Muscle of back (tissue), 3 donors: ENCODE measurements at regions not wholly inside any gene's neighbourhood (a gene's known extent, or its start where the extent isn't known, plus 50 kb on each side); places are given as distances from the start of the nearest gene placed in this dataset.
A peak's percentile ranks its signal among the peaks of the same experiment; 100 is the strongest.
"Not testable (repeated sequence)": the region's sequence is repeated elsewhere in the genome, so short reads cannot be mapped to it uniquely, and the experiment has no call there.

Experiments
- DNase-seq, 3 donors: peaks; one replicate each; pipeline versions ENCODE4 v3.0.0 to v3.0.0-alpha.2; 2013

- DNase-seq, result not testable (repeated sequence)
Observed at GRCh38 chr2:51779723-51780122, 747.8 kb upstream of the NRXN1 start.

- peak; percentile 38 to 74 (median 58) for DNase-seq
Observed at GRCh38 chr2:51778806-51779205, 746.9 kb upstream of the NRXN1 start.

GRCh38 chr2:51774606-51775005 lies 742.7 kb upstream of the NRXN1 start:
- not testable (repeated sequence) for DNase-seq

GRCh38 chr2:51760441-51760840 lies 728.5 kb upstream of the NRXN1 start:
- DNase-seq, result no peak

GRCh38 chr2:51758081-51758480 lies 726.1 kb upstream of the NRXN1 start:
- no peak for DNase-seq

- no peak for DNase-seq
Observed at GRCh38 chr2:51734115-51734514, 702.2 kb upstream of the NRXN1 start.

GRCh38 chr2:51723691-51724090 lies 691.8 kb upstream of the NRXN1 start:
- DNase-seq, result no peak

- peak in 1 of 3 donors; percentile 20 for DNase-seq
Observed at GRCh38 chr2:51722311-51722710, 690.4 kb upstream of the NRXN1 start.

GRCh38 chr2:51720826-51721225 lies 688.9 kb upstream of the NRXN1 start:
- DNase-seq, result no peak

GRCh38 chr2:51718881-51719280 lies 686.9 kb upstream of the NRXN1 start:
- no peak for DNase-seq

- DNase-seq, result peak in 1 of 3 donors; percentile 49
Observed at GRCh38 chr2:51717312-51717711, 685.4 kb upstream of the NRXN1 start.

GRCh38 chr2:51711766-51712165 lies 679.8 kb upstream of the NRXN1 start:
- DNase-seq, result no peak

GRCh38 chr2:51710222-51710621 lies 678.3 kb upstream of the NRXN1 start:
- DNase-seq, result no peak

- DNase-seq, result no peak
Observed at GRCh38 chr2:51707625-51708024, 675.7 kb upstream of the NRXN1 start.

GRCh38 chr2:51706220-51706619 lies 674.3 kb upstream of the NRXN1 start:
- no peak for DNase-seq

- DNase-seq, result no peak
Observed at GRCh38 chr2:51705417-51705816, 673.5 kb upstream of the NRXN1 start.

GRCh38 chr2:51698021-51698420 lies 666.1 kb upstream of the NRXN1 start:
- DNase-seq, result no peak

GRCh38 chr2:51697095-51697494 lies 665.2 kb upstream of the NRXN1 start:
- no peak for DNase-seq

GRCh38 chr2:51695531-51695930 lies 663.6 kb upstream of the NRXN1 start:
- no peak for DNase-seq

GRCh38 chr2:51693640-51694039 lies 661.7 kb upstream of the NRXN1 start:
- no peak for DNase-seq

- no peak for DNase-seq
Observed at GRCh38 chr2:51681854-51682253, 649.9 kb upstream of the NRXN1 start.

GRCh38 chr2:51673628-51674027 lies 641.7 kb upstream of the NRXN1 start:
- DNase-seq, result no peak

GRCh38 chr2:51667679-51668078 lies 635.7 kb upstream of the NRXN1 start:
- peak; percentile 11 to 67 (median 42) for DNase-seq

GRCh38 chr2:51662187-51662586 lies 630.3 kb upstream of the NRXN1 start:
- no peak for DNase-seq

GRCh38 chr2:51657849-51658248 lies 625.9 kb upstream of the NRXN1 start:
- DNase-seq, result no peak
